Posterior cingulate gyrus (tissue), 11 donors: ENCODE measurements at regions not wholly inside any gene's neighbourhood (a gene's known extent, or its start where the extent isn't known, plus 50 kb on each side); places are given as distances from the start of the nearest gene placed in this dataset.

ENCODE experiments used
- DNase-seq, 10 donors: peaks; one replicate each; pipeline versions ENCODE4 v3.0.0 to v3.0.0-alpha.2; 2020 to 2021; ENCODE audit warnings: mixed read lengths in 3 of 10
- intact Hi-C: fragments of 100-400 bp; cut with DNase I; formaldehyde crosslinking; loops from one replicate; pipeline ENCODE4 v1.15.1; 2023

DNA sequence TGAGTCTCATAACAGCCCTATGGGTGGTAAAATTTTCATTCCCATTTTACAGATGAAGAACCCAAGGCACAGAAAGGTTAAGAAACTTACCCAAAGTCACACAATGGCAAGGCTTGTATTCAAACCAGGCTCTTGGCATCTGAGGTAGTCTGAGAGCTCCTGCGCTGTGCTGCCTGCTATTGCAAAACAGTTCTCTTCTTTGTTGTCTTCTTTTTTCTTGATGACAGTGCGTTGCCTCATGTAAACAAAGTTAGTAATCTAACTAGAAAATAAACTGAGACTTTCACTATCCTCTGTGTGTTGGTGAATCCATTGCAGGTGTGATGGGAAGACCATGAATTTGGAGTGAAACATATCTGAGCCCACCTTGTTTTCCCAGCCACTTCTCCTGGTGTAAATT is 240.8 kb downstream of the PTEN start:
- no peak for DNase-seq
- intact Hi-C loops = no loop called here

DNA sequence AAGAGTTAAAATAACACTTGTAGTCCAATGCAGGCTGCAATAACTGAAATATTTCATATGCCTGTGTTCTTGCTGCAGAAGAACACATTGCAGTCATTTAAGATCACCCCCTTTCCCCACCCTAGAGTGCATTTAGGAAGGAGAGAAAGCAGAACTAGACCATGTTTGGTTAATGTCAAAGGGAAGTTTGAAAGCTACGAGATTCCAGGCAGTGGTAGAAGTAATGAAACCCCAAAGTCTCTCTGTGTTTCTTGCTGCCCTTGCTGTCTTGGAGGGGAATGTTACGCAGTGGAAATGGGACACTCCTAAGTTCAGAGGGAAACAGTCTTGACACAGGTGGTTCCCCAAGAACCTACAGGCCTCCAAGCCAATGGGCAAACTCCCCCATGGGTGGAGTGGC is 242.9 kb downstream of the PTEN start:
- intact Hi-C loops = no loop called here

DNA sequence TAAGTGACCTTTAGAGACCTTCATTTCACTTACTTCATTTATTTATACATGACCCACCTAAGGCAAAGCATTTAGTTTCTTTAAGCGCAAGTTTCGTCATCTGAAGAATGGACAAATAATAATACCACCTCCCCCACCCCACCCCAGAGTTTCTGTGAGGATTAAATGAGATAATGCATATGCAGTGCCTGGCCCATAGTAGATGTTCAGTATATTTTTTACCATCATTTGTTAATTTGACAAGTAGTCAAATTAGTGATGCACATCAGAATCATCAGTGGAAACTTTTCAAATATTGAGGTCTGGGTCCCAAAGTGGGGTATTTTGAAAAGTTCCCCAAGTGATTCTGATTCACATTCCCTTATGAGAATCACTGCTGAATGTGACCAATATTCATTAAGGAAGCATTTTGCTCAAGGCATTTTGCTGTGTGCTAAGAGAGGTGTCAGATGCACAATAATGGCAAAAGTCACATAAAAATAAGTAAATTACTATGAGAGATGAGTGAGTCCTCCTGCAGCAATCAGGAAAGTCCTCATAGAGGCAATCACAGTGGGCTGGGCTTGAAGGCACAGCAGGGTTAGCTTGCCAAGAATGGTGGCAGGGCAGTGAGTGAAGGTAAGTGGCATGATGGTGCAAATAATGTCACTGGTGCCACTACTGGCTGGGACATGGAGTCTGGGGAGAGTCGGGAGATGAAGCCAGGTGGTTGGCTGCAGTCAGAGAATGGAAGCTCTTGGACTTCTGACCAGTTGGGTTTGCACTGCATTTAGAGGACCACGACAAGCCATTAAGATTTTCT is 244.1 kb downstream of the PTEN start:
- intact Hi-C loops = no loop called here
- DNase-seq = no peak

More for the DNA sequence above, 242.9 kb downstream of the PTEN start:
- no peak for DNase-seq

DNA sequence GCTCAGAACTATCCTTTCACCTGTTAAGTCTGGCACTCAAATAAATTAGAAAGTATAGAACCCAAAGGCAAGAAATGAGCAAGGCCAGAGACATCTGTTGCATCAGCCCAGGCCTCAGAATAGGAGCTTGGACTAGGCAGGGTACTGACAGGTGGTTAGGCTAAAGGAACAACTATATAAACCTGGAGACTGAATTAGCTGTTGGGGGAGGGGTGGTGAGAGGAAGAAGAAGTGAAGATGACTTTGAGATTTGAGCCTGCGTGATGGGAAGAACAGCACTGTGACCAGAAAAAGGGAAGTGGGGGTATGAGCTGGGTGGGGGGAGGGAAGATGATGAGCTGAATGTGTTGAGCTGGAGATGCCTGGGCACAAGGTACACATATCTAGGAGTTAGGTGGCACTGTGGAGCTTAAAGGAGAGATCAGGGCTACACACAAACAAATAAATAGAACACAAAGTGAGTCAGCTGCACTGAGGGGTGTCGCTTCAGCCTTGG is 244.7 kb downstream of the PTEN start:
- intact Hi-C loops = no loop called here
- no peak for DNase-seq

DNA sequence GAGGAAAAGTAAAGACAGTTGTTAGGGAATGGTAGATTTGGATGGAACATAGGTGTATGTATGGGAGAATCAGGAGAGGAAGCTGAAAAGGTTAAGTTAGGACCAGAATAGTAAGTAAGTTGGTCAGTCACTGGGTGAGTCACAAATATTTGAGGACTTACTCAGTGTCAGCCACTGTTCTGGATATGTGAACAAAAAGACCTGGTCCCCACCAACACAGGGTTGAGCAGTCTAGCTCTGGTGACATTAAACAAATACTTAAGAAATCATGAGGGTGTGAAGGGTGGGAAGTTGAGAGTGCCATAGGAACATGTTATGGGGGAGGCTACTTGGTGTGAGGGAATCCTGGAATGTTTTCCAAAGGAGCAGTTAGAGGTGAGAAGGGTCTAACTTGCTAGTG is 246.9 kb downstream of the PTEN start:
- intact Hi-C loops = loop anchor here (10.0 kb wide), 1 partner anchor 246 kb away; the partner anchor contains the start of genes KLLN and PTEN
- DNase-seq = no peak

DNA sequence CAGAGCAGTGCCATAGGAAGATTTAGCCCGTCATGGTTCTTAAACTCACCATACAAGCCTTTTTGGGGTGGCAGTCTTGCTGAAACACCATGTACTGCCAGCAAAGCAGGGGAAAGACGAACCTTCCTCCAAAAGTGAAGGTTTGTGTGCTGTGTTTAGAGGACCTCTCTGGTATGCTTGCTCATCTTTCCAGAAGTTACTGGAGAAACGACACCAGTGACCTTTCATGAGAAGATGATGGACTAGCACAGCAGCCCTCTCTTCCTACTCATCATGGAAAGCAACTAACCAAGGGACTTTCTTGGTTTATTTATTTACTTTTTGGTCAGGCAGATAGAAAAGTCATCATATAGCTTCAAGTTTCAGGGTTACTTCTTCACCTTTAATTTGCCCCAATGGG is 247.4 kb downstream of the PTEN start:
- DNase-seq = no peak
- intact Hi-C loops = loop anchor here (10.0 kb wide), 1 partner anchor 246 kb away; the partner anchor contains the start of genes KLLN and PTEN

DNA sequence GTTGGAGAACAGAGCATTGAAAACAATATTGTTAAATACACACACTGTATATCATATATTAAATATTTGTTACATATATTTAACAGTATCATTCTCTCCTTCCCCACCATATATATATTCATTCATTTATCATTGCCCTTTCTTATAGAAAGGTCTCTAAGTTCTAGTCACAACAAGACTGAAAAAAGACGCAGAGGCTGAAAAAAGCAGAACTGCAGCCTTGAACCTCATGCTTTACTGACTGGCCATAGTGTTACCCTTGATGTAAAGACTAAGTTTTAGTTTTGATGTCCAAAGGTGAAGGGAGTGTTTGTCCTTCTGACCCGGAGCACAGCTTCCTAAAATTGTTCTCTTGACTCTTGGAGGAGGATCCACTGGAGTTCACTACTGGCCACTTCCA is 247.9 kb downstream of the PTEN start:
- intact Hi-C loops = loop anchor here (10.0 kb wide), 1 partner anchor 246 kb away; the partner anchor contains the start of genes KLLN and PTEN

DNA sequence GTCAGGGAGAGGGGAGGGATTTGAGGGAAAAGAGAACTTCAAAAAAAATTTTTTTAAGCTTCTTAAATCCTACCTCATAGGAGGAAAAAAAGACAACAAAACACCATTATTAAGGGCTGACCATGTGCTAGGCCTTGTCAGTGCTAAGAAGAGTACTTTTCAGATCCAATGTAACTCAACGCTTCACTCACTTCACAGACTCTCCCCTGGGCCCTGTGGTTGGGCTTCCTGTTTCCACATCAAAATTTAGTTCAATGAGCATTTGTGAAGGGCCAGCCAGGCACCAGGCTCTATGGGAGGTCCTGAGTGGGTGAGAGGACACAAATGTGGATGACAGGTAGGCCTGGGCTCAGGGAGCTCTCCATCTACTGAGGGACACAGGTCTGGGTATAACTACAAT is 249.8 kb downstream of the PTEN start:
- no peak for DNase-seq
- intact Hi-C loops = loop anchor here (10.0 kb wide), 1 partner anchor 248 kb away; the partner anchor contains the start of genes KLLN and PTEN

More for the DNA sequence above, 247.9 kb downstream of the PTEN start:
- no peak for DNase-seq

DNA sequence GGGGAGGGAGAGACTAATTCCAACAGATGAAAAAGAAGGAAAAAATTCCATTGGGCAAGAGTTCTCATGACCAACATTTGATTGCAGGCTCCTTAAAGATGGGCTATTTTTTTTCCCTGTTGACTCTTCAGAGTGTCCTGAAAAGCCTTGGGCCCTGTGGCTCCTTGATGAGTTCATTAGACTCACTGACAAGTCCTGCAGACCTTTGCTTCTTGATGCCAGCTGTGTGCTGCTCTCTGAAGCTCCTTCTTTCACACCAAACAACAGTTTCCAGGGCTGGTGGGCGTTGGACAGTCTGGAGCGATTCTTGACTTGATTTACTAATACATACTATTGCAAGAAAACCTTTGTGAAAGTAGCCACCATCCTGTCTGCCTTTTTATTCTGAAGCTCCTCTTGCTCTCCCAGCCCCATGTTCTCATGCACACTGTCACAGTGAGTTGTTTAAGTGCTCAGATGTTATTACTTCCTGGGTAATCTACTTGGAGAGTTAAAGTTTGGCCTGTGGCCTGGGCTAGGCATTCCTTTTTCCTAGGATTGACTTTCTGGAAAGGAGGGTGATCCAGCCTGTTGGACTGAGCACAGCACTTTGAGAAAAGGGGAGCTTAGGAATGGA is 250.3 kb downstream of the PTEN start:
- DNase-seq = no peak
- intact Hi-C loops = loop anchor here (10.0 kb wide), 1 partner anchor 249 kb away; the partner anchor contains the start of genes KLLN and PTEN

DNA sequence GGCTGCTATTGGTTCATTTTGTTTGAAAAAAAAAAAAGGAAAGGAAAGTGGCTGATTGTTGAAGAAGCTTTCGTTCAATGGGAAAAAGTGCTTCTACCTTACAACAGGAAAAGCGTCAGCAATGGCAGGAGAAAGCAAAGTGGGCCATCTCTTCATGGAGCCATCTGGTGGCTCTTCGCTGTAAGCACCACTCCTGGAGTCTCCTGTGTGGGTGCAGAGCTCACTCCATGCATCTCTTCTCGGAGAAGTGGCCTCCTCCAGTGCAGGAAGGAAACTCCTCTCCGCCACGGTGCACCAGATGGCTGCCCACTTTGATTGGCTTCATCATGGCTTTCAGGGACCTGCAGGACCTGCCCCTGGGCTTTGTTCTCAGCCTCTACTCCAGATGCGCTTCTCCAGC is 250.9 kb downstream of the PTEN start:
- intact Hi-C loops = loop anchor here (10.0 kb wide), 1 partner anchor 250 kb away; the partner anchor contains the start of genes KLLN and PTEN
- DNase-seq = peak in 2 of 10 donors; percentile 79 to 86

DNA sequence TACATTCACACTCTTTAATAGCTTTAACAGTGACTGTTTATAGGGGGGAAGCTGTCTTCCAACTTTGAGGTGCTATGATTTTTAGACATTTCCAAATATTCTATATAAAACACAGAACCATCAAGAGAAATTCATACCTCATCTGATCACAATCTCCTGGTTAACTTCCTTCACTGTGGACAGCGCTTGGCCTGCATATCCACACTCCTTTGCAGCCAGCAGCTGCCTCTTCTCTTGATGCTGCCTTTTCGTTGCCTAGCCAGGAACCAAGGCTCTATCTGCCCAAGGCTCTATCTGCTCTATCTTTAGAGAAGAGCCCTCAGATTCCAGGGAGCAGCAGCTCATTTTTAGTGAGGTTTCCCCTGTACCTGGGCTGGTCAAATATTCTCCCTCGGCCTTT is 252.0 kb downstream of the PTEN start:
- intact Hi-C loops = loop anchor here (10.0 kb wide), 1 partner anchor 251 kb away; the partner anchor contains the start of genes KLLN and PTEN
- no peak for DNase-seq

DNA sequence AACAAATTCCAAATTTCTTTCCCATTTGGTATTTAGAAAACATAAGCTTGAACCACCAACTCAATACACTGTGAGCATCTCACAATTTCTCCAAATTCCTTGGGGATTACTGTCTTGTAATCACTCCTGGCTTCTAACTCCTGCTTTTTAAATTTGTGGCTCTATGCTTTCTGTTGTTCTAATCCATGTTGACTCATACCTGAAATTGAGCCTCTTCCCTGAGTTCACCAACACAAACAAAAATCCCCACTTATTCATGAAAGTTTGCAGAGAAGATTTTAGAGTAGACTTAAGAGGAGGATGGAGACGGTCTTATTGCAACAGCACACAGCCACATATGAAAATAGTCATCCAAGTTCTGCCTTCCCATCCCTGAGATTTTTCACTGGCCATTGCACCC is 252.5 kb downstream of the PTEN start:
- no peak for DNase-seq
- intact Hi-C loops = loop anchor here (10.0 kb wide), 1 partner anchor 251 kb away; the partner anchor contains the start of genes KLLN and PTEN

DNA sequence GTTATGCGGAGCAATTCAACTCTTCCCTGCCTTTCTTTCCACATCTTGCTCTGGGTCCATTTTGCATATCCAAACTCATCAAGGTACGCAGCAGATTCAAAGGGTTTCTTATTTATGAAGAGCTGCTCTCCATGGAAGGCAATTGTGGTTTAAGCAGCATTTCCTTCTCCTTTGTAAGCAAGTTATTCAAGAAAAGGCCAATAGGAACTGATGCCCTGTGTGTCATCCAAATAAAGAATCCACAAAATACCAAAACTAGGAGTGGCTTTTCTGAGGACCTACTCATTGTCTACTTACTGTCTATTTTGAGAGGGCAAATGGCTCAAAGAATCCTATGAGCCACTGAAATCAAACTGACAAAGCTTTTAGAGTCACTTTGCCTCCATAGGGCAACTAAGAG is 253.1 kb downstream of the PTEN start:
- no peak for DNase-seq
- intact Hi-C loops = loop anchor here (10.0 kb wide), 1 partner anchor 252 kb away; the partner anchor contains the start of genes KLLN and PTEN

DNA sequence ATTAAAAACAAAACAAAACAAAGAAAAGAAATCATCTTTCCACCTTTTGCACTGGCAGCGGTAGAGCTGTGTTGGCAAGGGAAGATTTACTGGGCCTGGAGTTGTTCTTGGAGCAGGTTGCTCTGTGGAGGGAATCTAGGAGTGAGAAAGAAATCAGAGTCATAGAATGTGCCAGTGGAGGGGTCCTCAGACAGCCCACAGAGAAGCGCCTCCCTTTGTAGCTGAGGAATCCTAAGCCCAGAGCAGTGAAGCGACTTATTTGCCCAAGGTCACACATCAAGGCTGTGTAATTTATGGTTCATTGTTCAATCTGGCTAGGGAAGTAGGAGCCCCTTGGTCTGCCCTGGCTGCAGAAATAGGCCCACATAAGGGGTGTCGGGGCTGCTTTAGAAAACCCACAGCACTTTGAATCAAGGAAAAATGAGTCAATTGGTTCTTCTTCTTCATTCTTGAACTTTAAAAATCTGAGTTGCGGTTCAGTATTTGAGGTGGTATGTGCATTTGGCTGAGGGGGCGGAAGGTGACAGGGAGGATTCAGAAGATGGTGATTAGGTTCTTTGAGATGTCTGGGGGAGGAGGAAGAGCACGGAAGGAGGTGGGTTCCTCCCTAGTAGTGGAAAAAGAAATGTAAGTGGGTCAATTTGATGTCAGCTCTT is 253.7 kb downstream of the PTEN start:
- intact Hi-C loops = loop anchor here (10.0 kb wide), 1 partner anchor 252 kb away; the partner anchor contains the start of genes KLLN and PTEN
- no peak for DNase-seq

DNA sequence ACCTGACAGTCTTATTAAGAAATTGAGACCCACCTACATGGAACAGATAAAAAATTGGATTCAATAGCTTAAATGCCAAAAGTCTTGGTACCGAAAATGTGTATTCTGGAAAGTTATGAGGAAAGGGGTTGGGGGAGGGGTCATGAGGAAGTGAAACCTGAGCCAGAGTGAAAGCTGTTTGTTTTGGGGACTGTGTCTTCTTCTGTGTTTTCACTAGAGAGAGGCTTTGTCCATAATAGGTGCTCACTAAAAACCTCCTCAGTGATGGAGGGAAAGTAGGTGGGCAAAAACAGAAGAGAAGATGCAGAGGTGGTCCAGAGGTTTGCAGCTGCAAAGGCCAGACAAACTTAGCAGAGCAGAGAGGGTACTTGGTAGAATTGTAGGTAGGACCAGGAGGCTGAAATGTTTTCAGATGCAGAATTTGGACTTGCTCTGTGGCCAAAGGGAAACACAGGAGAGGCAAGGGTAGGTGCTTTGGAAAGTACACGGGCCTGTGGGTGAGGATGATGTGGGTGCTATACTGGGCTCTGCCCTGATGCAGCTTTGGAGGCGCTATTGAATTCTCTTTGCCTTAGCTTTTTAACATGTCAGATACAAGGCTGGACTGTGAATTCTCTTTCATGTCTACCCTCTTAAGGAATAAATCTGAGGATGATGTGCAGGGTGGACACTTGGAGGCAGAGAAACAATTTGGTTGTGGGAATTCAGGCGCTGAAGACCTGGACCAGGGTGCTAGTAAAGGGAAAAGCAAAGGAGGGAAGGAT is 254.6 kb downstream of the PTEN start:
- intact Hi-C loops = loop anchor here (10.0 kb wide), 1 partner anchor 253 kb away; the partner anchor contains the start of genes KLLN and PTEN
- no peak for DNase-seq

DNA sequence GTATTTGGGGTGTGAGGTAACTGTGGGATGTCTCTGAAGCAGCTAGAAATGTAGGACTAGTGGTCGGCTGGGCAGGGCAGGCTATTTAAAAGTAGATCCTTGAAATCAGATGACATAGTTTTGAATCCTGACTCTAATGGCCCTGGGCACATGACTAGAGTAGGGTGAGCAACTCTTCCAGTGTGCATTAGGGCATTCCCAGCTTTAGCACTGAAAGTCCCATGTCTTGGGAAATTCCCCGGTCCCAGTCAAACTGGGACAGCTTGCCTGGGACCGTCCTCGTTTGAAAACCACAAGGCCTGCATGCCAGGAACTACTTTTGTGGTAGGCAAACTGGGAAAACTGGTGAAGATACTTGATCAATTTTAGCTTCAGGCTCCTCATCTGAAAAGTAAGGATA is 255.3 kb downstream of the PTEN start:
- DNase-seq = no peak
- intact Hi-C loops = loop anchor here (10.0 kb wide), 1 partner anchor 254 kb away; the partner anchor contains the start of genes KLLN and PTEN

DNA sequence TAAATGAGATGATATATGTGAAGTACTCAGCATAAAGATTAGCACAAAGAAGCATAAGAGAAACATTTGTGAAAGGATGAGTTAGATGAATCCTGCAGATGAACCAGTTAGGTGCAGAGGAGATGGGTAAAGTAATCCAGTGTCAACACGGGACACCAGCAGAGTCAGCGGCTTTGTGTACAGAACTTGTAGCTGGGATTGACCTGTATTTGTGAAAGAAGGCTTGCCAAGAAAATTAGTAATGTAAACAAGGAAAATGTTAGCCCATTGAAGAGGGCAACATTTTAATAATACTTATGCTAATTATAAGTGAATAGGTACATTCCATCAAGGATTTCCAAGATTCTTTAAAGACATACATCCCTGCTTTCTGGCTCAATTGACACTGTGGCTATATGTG is 255.7 kb downstream of the PTEN start:
- intact Hi-C loops = loop anchor here (10.0 kb wide), 1 partner anchor 254 kb away; the partner anchor contains the start of genes KLLN and PTEN
- DNase-seq = no peak

DNA sequence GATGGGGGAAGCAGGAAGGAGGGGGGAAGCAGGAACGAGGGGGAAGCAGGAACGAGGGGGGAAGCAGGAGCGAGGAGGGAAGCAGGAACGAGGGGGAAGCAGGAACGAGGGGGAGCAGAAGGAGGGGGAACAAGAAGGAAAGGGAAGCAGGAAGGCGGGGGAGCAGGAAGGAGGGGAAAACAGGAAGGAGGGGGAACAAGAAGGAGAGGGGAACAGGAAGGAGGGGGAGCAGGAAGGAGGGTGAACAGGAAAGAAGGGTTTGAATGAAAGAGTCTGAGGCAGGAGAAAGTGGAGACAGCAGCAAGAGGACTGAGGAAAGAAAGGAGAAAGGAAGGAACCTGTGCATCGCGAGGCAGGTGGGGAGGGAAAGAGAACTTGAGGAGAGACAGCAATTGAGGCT is 256.6 kb downstream of the PTEN start:
- intact Hi-C loops = no loop called here
- DNase-seq = no peak

DNA sequence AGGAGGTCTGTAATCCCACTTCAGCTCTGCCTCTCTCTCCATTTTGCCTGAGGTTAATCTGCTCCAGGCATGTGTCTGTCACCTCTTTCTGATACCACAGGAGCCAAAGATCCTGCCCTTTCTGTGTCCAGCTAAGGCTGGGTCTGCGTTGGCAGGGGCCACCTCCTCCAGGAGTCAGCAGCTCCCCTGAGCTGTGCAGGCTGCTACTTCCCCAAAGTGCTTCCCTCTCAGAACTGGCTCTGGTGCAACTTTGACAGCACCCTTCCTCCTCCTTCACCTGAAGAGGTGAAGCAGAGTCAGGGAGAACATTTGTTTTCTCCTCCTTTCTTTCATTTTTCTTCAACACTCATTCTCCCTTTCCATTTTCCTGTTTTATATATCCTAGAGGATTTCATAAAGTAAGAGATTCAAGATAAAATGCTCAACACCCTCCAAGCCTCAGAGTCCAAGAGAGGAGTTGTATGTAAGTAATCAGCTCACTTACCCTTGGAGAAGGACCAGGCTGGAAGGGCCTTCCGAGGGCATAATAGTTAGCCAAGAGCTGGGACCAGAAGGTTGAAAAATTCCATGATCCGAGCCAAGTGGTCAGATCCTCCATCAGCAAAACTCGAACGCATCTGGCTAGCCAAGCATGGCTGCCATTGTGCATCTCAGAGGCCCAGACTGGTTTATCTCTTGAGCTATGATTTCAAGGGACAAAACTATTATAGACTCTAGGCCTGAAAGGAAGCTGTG is 257.3 kb downstream of the PTEN start:
- peak in 1 of 10 donors; percentile 73 for DNase-seq
- intact Hi-C loops = no loop called here
